ENCODE measurements at regions not wholly inside any gene's neighbourhood (a gene's known extent, or its start where the extent isn't known, plus 50 kb on each side); places are given as distances from the start of the nearest gene placed in this dataset.
"Not testable (repeated sequence)": the region's sequence is repeated elsewhere in the genome, so short reads cannot be mapped to it uniquely, and the experiment has no call there.

DNA sequence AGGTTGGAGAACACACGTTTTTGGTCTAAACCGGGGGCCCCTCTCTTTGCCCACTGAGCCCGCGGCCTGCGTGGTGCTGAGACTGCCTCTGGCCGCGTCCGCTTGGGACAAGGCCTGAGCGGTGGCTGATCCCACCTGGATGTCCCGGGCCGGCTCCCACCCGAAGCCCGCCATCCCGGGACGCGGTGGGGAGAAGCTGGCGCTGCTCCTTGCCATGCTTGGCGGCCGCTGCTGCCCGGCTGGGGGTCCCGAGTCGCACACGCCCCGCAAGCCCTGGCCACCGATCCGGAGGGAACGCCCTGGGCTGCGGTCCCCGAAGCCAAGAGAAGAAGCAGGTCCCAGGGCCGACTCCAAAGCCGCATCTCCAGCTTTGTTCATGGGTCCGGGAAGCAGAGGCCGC is 130.1 kb downstream of the POTEH start:
- no CpG with 5 or more reads among the region's 33 CpGs for WGBS (ENCODE audit: insufficient coverage)
- H3K4me3 Mint-ChIP-seq; H2AFZ ChIP-seq (ENCODE audit: insufficient read depth, low read depth, low read length, poor library complexity, severe bottlenecking); H3K79me2 ChIP-seq (ENCODE audit: insufficient read depth, low read length); H3K4me1 Mint-ChIP-seq; H3K27ac Mint-ChIP-seq; H3K36me3 ChIP-seq (replicated peaks in 1 of 2; ENCODE audit: control insufficient read depth in 1 of 2, insufficient read depth in 2 of 2, low read length in 2 of 2); DNase-seq; H3K9me3 Mint-ChIP-seq; H4K20me1 ChIP-seq (ENCODE audit: insufficient read depth, low read length); H3K27me3 Mint-ChIP-seq (ENCODE audit: low read depth in 3 of 3); H3K9ac ChIP-seq (ENCODE audit: insufficient read depth, low read length, poor library complexity, severe bottlenecking); H3K4me3 ChIP-seq (replicated peaks in 1 of 3; ENCODE audit: low read depth in 2 of 3, low read length in 3 of 3); H3K4me2 ChIP-seq (replicated peaks; ENCODE audit: extremely low read depth, low read length, poor library complexity, severe bottlenecking); H3K36me3 Mint-ChIP-seq; H3K9me3 ChIP-seq (replicated peaks in 1 of 2; ENCODE audit: control insufficient read depth in 1 of 2, insufficient read depth in 1 of 2, low read length in 2 of 2); H3K27ac ChIP-seq (ENCODE audit: low read depth in 1 of 2, low read length in 2 of 2); intact Hi-C loops (cut with micrococcal nuclease); H3K4me1 ChIP-seq (ENCODE audit: control insufficient read depth in 1 of 2, insufficient read depth in 2 of 2, low read length in 2 of 2); H3K27me3 ChIP-seq (ENCODE audit: control insufficient read depth in 2 of 2, insufficient read depth in 2 of 2, low read length in 2 of 2): not testable (repeated sequence)

DNA sequence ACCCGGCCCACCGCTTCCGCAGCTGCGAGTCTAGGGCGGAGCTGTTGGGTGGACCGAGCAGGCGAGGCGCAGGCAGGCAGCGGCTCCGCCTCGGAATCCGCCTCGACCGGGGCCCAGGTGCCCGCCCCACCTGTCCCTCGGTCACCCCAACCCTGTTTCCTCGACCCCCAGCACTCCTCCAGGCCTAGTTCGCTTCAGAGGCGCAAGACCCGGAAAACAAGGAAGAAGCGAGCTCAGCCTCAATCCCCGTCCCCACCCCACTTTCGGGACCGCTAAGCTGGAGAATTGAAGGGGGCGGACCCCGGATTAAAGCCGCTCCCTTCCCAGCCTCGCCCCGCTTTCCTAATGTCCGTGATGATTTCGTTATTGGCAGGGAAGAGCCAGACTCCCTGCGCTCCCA is 131.3 kb downstream of the POTEH start:
- H3K36me3 ChIP-seq (replicated peaks in 1 of 2; ENCODE audit: control insufficient read depth in 1 of 2, insufficient read depth in 2 of 2, low read length in 2 of 2); H3K4me3 ChIP-seq (replicated peaks in 1 of 3; ENCODE audit: low read depth in 2 of 3, low read length in 3 of 3); H3K4me1 Mint-ChIP-seq; H3K9me3 ChIP-seq (replicated peaks in 1 of 2; ENCODE audit: control insufficient read depth in 1 of 2, insufficient read depth in 1 of 2, low read length in 2 of 2); H3K27me3 Mint-ChIP-seq (ENCODE audit: low read depth in 3 of 3); H3K79me2 ChIP-seq (ENCODE audit: insufficient read depth, low read length); H3K4me3 Mint-ChIP-seq; H3K27ac ChIP-seq (ENCODE audit: low read depth in 1 of 2, low read length in 2 of 2); H3K4me2 ChIP-seq (replicated peaks; ENCODE audit: extremely low read depth, low read length, poor library complexity, severe bottlenecking); H3K9me3 Mint-ChIP-seq; H3K27me3 ChIP-seq (ENCODE audit: control insufficient read depth in 2 of 2, insufficient read depth in 2 of 2, low read length in 2 of 2); H2AFZ ChIP-seq (ENCODE audit: insufficient read depth, low read depth, low read length, poor library complexity, severe bottlenecking); H3K9ac ChIP-seq (ENCODE audit: insufficient read depth, low read length, poor library complexity, severe bottlenecking); H4K20me1 ChIP-seq (ENCODE audit: insufficient read depth, low read length); intact Hi-C loops (cut with micrococcal nuclease); DNase-seq; H3K4me1 ChIP-seq (ENCODE audit: control insufficient read depth in 1 of 2, insufficient read depth in 2 of 2, low read length in 2 of 2); H3K36me3 Mint-ChIP-seq; H3K27ac Mint-ChIP-seq: not testable (repeated sequence)
- no CpG with 5 or more reads among the region's 32 CpGs for WGBS (ENCODE audit: insufficient coverage)

GRCh38 chr22:15822001-15822400 is 132.2 kb downstream of the POTEH start:
- intact Hi-C loops (cut with micrococcal nuclease); H3K9ac ChIP-seq (ENCODE audit: insufficient read depth, low read length, poor library complexity, severe bottlenecking); H3K27ac ChIP-seq (ENCODE audit: low read depth in 1 of 2, low read length in 2 of 2); H3K9me3 ChIP-seq (replicated peaks in 1 of 2; ENCODE audit: control insufficient read depth in 1 of 2, insufficient read depth in 1 of 2, low read length in 2 of 2); H3K36me3 Mint-ChIP-seq; H3K36me3 ChIP-seq (replicated peaks in 1 of 2; ENCODE audit: control insufficient read depth in 1 of 2, insufficient read depth in 2 of 2, low read length in 2 of 2); H3K4me3 ChIP-seq (replicated peaks in 1 of 3; ENCODE audit: low read depth in 2 of 3, low read length in 3 of 3); H3K4me1 ChIP-seq (ENCODE audit: control insufficient read depth in 1 of 2, insufficient read depth in 2 of 2, low read length in 2 of 2); H2AFZ ChIP-seq (ENCODE audit: insufficient read depth, low read depth, low read length, poor library complexity, severe bottlenecking); H3K4me1 Mint-ChIP-seq; H3K4me3 Mint-ChIP-seq; H3K79me2 ChIP-seq (ENCODE audit: insufficient read depth, low read length); H3K27ac Mint-ChIP-seq; H3K27me3 ChIP-seq (ENCODE audit: control insufficient read depth in 2 of 2, insufficient read depth in 2 of 2, low read length in 2 of 2); H3K9me3 Mint-ChIP-seq; H3K27me3 Mint-ChIP-seq (ENCODE audit: low read depth in 3 of 3); H4K20me1 ChIP-seq (ENCODE audit: insufficient read depth, low read length); DNase-seq; H3K4me2 ChIP-seq (replicated peaks; ENCODE audit: extremely low read depth, low read length, poor library complexity, severe bottlenecking): not testable (repeated sequence)
- WGBS (ENCODE audit: insufficient coverage), result no CpG with 5 or more reads among the region's 22 CpGs

DNA sequence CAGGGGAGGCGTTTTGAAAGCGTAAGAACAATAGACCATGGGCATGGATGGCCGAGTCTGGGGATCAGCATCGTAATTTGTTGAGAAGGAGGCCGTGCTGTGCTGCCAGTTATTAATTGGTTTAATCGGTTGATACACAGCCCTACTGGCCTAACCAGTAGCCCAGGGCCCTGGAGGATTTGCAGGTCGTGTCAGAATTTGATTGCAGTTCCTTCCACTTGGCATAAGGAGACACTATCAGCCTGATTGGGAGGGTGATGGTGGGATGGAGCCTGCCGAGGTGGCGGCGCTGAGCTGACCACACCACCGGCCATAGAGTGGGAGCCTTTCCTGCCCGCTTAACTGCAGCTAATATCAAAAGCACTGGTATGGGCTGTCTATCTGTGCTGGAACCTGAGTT is 133.4 kb downstream of the POTEH start:
- H3K4me1 Mint-ChIP-seq; H3K27ac ChIP-seq (ENCODE audit: low read depth in 1 of 2, low read length in 2 of 2); H3K27me3 Mint-ChIP-seq (ENCODE audit: low read depth in 3 of 3); H3K4me3 Mint-ChIP-seq; H3K9ac ChIP-seq (ENCODE audit: insufficient read depth, low read length, poor library complexity, severe bottlenecking); H3K27me3 ChIP-seq (ENCODE audit: control insufficient read depth in 2 of 2, insufficient read depth in 2 of 2, low read length in 2 of 2); H2AFZ ChIP-seq (ENCODE audit: insufficient read depth, low read depth, low read length, poor library complexity, severe bottlenecking); H3K4me1 ChIP-seq (ENCODE audit: control insufficient read depth in 1 of 2, insufficient read depth in 2 of 2, low read length in 2 of 2); H3K4me2 ChIP-seq (replicated peaks; ENCODE audit: extremely low read depth, low read length, poor library complexity, severe bottlenecking); H3K9me3 ChIP-seq (replicated peaks in 1 of 2; ENCODE audit: control insufficient read depth in 1 of 2, insufficient read depth in 1 of 2, low read length in 2 of 2); H3K4me3 ChIP-seq (replicated peaks in 1 of 3; ENCODE audit: low read depth in 2 of 3, low read length in 3 of 3); intact Hi-C loops (cut with micrococcal nuclease); DNase-seq; H4K20me1 ChIP-seq (ENCODE audit: insufficient read depth, low read length); H3K9me3 Mint-ChIP-seq; H3K36me3 Mint-ChIP-seq; H3K27ac Mint-ChIP-seq; H3K79me2 ChIP-seq (ENCODE audit: insufficient read depth, low read length); H3K36me3 ChIP-seq (replicated peaks in 1 of 2; ENCODE audit: control insufficient read depth in 1 of 2, insufficient read depth in 2 of 2, low read length in 2 of 2): not testable (repeated sequence)
- WGBS (ENCODE audit: insufficient coverage), result no CpG with 5 or more reads among the region's 12 CpGs

- intact Hi-C loops (cut with micrococcal nuclease); H4K20me1 ChIP-seq (ENCODE audit: insufficient read depth, low read length); H3K9me3 ChIP-seq (replicated peaks in 1 of 2; ENCODE audit: control insufficient read depth in 1 of 2, insufficient read depth in 1 of 2, low read length in 2 of 2); H3K36me3 ChIP-seq (replicated peaks in 1 of 2; ENCODE audit: control insufficient read depth in 1 of 2, insufficient read depth in 2 of 2, low read length in 2 of 2); H3K4me1 Mint-ChIP-seq; H3K4me3 Mint-ChIP-seq; H3K79me2 ChIP-seq (ENCODE audit: insufficient read depth, low read length); H3K4me3 ChIP-seq (replicated peaks in 1 of 3; ENCODE audit: low read depth in 2 of 3, low read length in 3 of 3); DNase-seq; H3K36me3 Mint-ChIP-seq; H3K27me3 ChIP-seq (ENCODE audit: control insufficient read depth in 2 of 2, insufficient read depth in 2 of 2, low read length in 2 of 2); H3K4me2 ChIP-seq (replicated peaks; ENCODE audit: extremely low read depth, low read length, poor library complexity, severe bottlenecking); H3K27me3 Mint-ChIP-seq (ENCODE audit: low read depth in 3 of 3); H3K9ac ChIP-seq (ENCODE audit: insufficient read depth, low read length, poor library complexity, severe bottlenecking); H3K9me3 Mint-ChIP-seq; H3K27ac Mint-ChIP-seq; H3K4me1 ChIP-seq (ENCODE audit: control insufficient read depth in 1 of 2, insufficient read depth in 2 of 2, low read length in 2 of 2); H2AFZ ChIP-seq (ENCODE audit: insufficient read depth, low read depth, low read length, poor library complexity, severe bottlenecking); H3K27ac ChIP-seq (ENCODE audit: low read depth in 1 of 2, low read length in 2 of 2): not testable (repeated sequence)
- no CpG with 5 or more reads among the region's 2 CpGs for WGBS (ENCODE audit: insufficient coverage)
These were observed 142.4 kb downstream of the POTEH start for GRCh38 chr22:15832235-15832634.
